K562 (cell line): ENCODE measurements at regions not wholly inside any gene's neighbourhood (a gene's known extent, or its start where the extent isn't known, plus 50 kb on each side); places are given as distances from the start of the nearest gene placed in this dataset.

Experiments
- ATAC-seq: fragments of 200-7000 bp; cut with Tn5 transposase; 3 replicates; pipeline ENCODE4 v1.9.1; 2020; ENCODE audit warnings: moderate library complexity
- BruUV-seq: library from RNA; stranded (reverse); fragments of 400-500 nt; replicated peaks from 2 replicates; lab custom pipeline; 2021; lab: Mats Ljungman, UMichigan
- CTCF ChIA-PET: fragments of 300-600 bp; formaldehyde crosslinking; extraction: SDS; loops from one replicate; lab custom pipeline; 2021; ENCODE audit warnings: low intra/inter-chr PET ratio; lab: Yijun Ruan, JAX
- POLR2A ChIA-PET: fragments of 300-600, 350-650 bp; sonication (Branson Sonifier 250); formaldehyde crosslinking; extraction: SDS; loops from one replicate; lab custom pipeline; 2021; ENCODE audit warnings: antibody characterized with exemption, inconsistent platforms; lab: Yijun Ruan, JAX
- DNase-seq, 4 experiments: peaks; one replicate each; pipeline versions ENCODE4 v3.0.0 to v3.0.0-alpha.2; 2011 to 2018; ENCODE audit warnings: low spot score in 3 of 4, mixed read lengths in 3 of 4; ENCODE audit errors: extremely low read depth in 1 of 4
- FAIRE-seq: peaks from 2 replicates; lab custom pipeline; 2011; peaks lifted over from hg19 to GRCh38; lab: Jason Lieb, UNC
- H2AFZ ChIP-seq: 2 replicates; pipeline ENCODE4 v1.6.0; 2011; ENCODE audit warnings: low read depth, low read length, control low read depth, inconsistent platforms
- H3K27ac ChIP-seq: fragments of 200-600 bp; 3 replicates; pipeline ENCODE4 v1.8.0; 2011; ENCODE audit warnings: low read depth, mild to moderate bottlenecking, control low read depth, inconsistent platforms, low read length, moderate library complexity, mixed read lengths; ENCODE audit errors: extremely low read depth
- H3K27me3 ChIP-seq, 2 experiments: fragments of 300-600 bp in 1 of 2; 2 replicates in 1 of 2; 3 replicates in 1 of 2; pipeline versions ENCODE4 v1.6.0 to v1.8.0; 2011; ENCODE audit warnings: inconsistent platforms in 2 of 2, low read length in 2 of 2, mild to moderate bottlenecking in 1 of 2, mixed read lengths in 1 of 2, moderate library complexity in 1 of 2; ENCODE audit not compliant: control insufficient read depth in 2 of 2, insufficient read depth in 2 of 2
- H3K36me3 ChIP-seq: fragments of 300-600 bp; 3 replicates; pipeline ENCODE4 v1.8.0; 2011; ENCODE audit warnings: mild to moderate bottlenecking, low read length, inconsistent platforms; ENCODE audit not compliant: control insufficient read depth, insufficient read depth
- H3K4me1 ChIP-seq, 2 experiments: fragments of 200-600 bp in 1 of 2; replicated peaks in 1 of 2; 2 replicates in 1 of 2; 3 replicates in 1 of 2; pipeline versions ENCODE4 v1.5.1 to v1.8.0; 2011; ENCODE audit warnings: inconsistent platforms in 2 of 2, low read length in 2 of 2, mild to moderate bottlenecking in 1 of 2, mixed read lengths in 1 of 2, moderate library complexity in 1 of 2; ENCODE audit not compliant: control insufficient read depth in 2 of 2, insufficient read depth in 2 of 2
- H3K4me2 ChIP-seq: 2 replicates; pipeline ENCODE4 v1.6.1; 2011; ENCODE audit warnings: low read length, control low read depth, inconsistent platforms, mixed read lengths; ENCODE audit not compliant: insufficient read depth
- H3K4me3 ChIP-seq: fragments of 200-600 bp; sonication (generic), shearing (Covaris generic); 2 replicates; pipeline ENCODE4 v1.5.1; 2016; ENCODE audit warnings: control low read depth, inconsistent platforms
- H3K79me2 ChIP-seq: fragments of 200-600 bp; 3 replicates; pipeline ENCODE4 v1.8.0; 2011; ENCODE audit warnings: low read length, inconsistent platforms; ENCODE audit not compliant: control insufficient read depth, insufficient read depth
- H3K9ac ChIP-seq, 2 experiments: 2 replicates each; pipeline versions ENCODE4 v1.6.0 to v1.6.1; 2011; ENCODE audit warnings: low read depth in 2 of 2, low read length in 2 of 2, control low read depth in 1 of 2, inconsistent platforms in 1 of 2, mild to moderate bottlenecking in 1 of 2, mixed read lengths in 1 of 2; ENCODE audit not compliant: insufficient read depth in 1 of 2
- H3K9me1 ChIP-seq: one replicate; pipeline ENCODE4 v1.6.0; 2011; ENCODE audit warnings: inconsistent platforms, mild to moderate bottlenecking, low read length, moderate library complexity; ENCODE audit not compliant: control insufficient read depth, insufficient read depth
- H3K9me3 ChIP-seq: replicated peaks from 2 replicates; pipeline ENCODE4 v1.5.1; 2011; ENCODE audit warnings: low read depth, low read length, inconsistent platforms; ENCODE audit not compliant: control insufficient read depth, insufficient read depth
- H4K20me1 ChIP-seq: replicated peaks from 2 replicates; pipeline ENCODE4 v1.6.1; 2011; ENCODE audit warnings: low read length, inconsistent platforms, mixed read lengths; ENCODE audit not compliant: control insufficient read depth, insufficient read depth
- ATF1 ChIP-seq, 2 experiments: fragments of 450-650 bp in 1 of 2; IDR thresholded peaks; 2 replicates each; pipeline ENCODE4 v1.6.1; 2016; ENCODE audit warnings: missing compliant biosample characterization in 1 of 2, missing genetic modification characterization in 1 of 2
- CBX8 ChIP-seq: fragments of 200-600 bp; sonication (generic); IDR thresholded peaks from 2 replicates; pipeline ENCODE4 v1.6.1; 2012; ENCODE audit warnings: borderline replicate concordance, mixed run types, low read depth, mild to moderate bottlenecking, moderate library complexity, mixed read lengths, low read length, control low read depth, inconsistent platforms; ENCODE audit not compliant: poor library complexity, severe bottlenecking; ENCODE audit errors: extremely low read depth
- CHCHD3 ChIP-seq: fragments of 250-450 bp; sonication (Bioruptor Pico); IDR thresholded peaks from 2 replicates; pipeline ENCODE4 v2.1.2; 2022; ENCODE audit warnings: mild to moderate bottlenecking
- E2F5 ChIP-seq: sonication (generic); formaldehyde crosslinking; IDR thresholded peaks from 2 replicates; pipeline ENCODE4 v1.8.0; 2022; ENCODE audit warnings: mild to moderate bottlenecking, missing genetic modification reagents
- NCOA4 ChIP-seq: fragments of 450-650 bp; IDR thresholded peaks from 2 replicates; pipeline ENCODE4 v1.6.1; 2018; ENCODE audit warnings: mild to moderate bottlenecking; ENCODE audit not compliant: partially characterized antibody
- NFIC ChIP-seq: fragments of 450-650 bp; IDR thresholded peaks from 2 replicates; pipeline ENCODE4 v1.6.1; 2017; ENCODE audit warnings: mild to moderate bottlenecking, inconsistent platforms
- PHF20 ChIP-seq: fragments of 450-650 bp; IDR thresholded peaks from 2 replicates; pipeline ENCODE4 v1.6.1; 2018; ENCODE audit not compliant: partially characterized antibody
- PML ChIP-seq: IDR thresholded peaks from 2 replicates; pipeline ENCODE4 v1.6.1; 2012; ENCODE audit warnings: low read length, inconsistent platforms
- PPARD ChIP-seq: fragments of 250-450 bp; sonication (Bioruptor Pico); IDR thresholded peaks from 2 replicates; pipeline ENCODE4 v1.8.0; 2022; ENCODE audit warnings: inconsistent platforms, mild to moderate bottlenecking, moderate library complexity
- PTTG1 ChIP-seq: fragments of 450-650 bp; IDR thresholded peaks from 2 replicates; pipeline ENCODE4 v1.6.1; 2016; ENCODE audit warnings: low read depth, mild to moderate bottlenecking, missing genetic modification characterization, missing compliant biosample characterization
- SRSF1 ChIP-seq: fragments of 200-400 bp; formaldehyde crosslinking; IDR thresholded peaks from 2 replicates; pipeline ENCODE4 v1.6.1; 2017; ENCODE audit warnings: mild to moderate bottlenecking, low read depth, low read length, moderate library complexity
- ZKSCAN8 ChIP-seq: fragments of 200-800 bp; sonication (Bioruptor generic); IDR thresholded peaks from 2 replicates; pipeline ENCODE4 v1.6.1; 2016; ENCODE audit warnings: missing genetic modification characterization, missing compliant biosample characterization
- ZNF217 ChIP-seq: sonication (generic); formaldehyde crosslinking; IDR thresholded peaks from 2 replicates; pipeline ENCODE4 v1.8.0; 2022; ENCODE audit warnings: mild to moderate bottlenecking, missing genetic modification reagents
- ZNF586 ChIP-seq: fragments of 450-650 bp; formaldehyde crosslinking; conservative IDR thresholded peaks from 2 replicates; pipeline ENCODE4 v1.4.0; 2020; ENCODE audit warnings: mild to moderate bottlenecking, moderate library complexity
- ZNF740 ChIP-seq, 3 experiments: fragments of 200-800 bp in 1 of 3; sonication (Bioruptor generic) in 1 of 3; sonication (generic) in 1 of 3; formaldehyde crosslinking in 1 of 3; IDR thresholded peaks; 2 replicates each; pipeline versions ENCODE4 v1.6.1 to v1.8.0; 2016 to 2022; ENCODE audit warnings: mild to moderate bottlenecking in 2 of 3, missing compliant biosample characterization in 2 of 3, missing genetic modification characterization in 2 of 3, missing genetic modification reagents in 1 of 3
- WGBS: fragments of 100-300 bp; shearing (Covaris generic); methylation state at CpG from one replicate; pipeline ENCODE4 v1.1.6; 2016; ENCODE audit warnings: low coverage, mixed read lengths; ENCODE audit not compliant: insufficient coverage; ENCODE audit errors: missing lambda C conversion rate; 5-methylcytosine and 5-hydroxymethylcytosine counted together
- in situ Hi-C: fragments of 300-500 bp; cut with MboI; formaldehyde crosslinking; loops from 4 replicates; pipeline ENCODE4 v1.15.0; 2018; ENCODE audit warnings: inconsistent platforms, mixed read lengths
- intact Hi-C: fragments of 100-400 bp; cut with micrococcal nuclease; formaldehyde crosslinking; loops from 2 replicates; pipeline ENCODE4 v1.14.2; 2022

GRCh38 chr13:54901316-54901715 is 1872.7 kb downstream of the OLFM4 start:
- no peak for DNase-seq
- ChIA-PET CTCF (interaction anchor here (0.6 kb wide), 1 partner anchor 715 kb away, joined by 3 read pairs; no protein-coding TSS in a partner anchor), POLR2A (no interaction called here)
- in situ Hi-C loops: no loop called here
- H2AFZ ChIP-seq: no peak overlapping the region
- no peaks in the 10 kb centered on the region for H3K27me3 ChIP-seq
- no peak overlapping the region for H3K9ac ChIP-seq
- H3K36me3 ChIP-seq: no peaks in the 10 kb centered on the region
- no peaks in the 10 kb centered on the region for H3K9me1 ChIP-seq
- no TSS peak for BruUV-seq
- FAIRE-seq: no peak
- no peak overlapping the region for H3K27ac ChIP-seq
- no peaks in the 10 kb centered on the region for H4K20me1 ChIP-seq
- WGBS: 0% methylated on average over 1 of the region's 1 CpG
- intact Hi-C loops: no loop called here
- ATAC-seq: no peak
- no peak overlapping the region for H3K4me2 ChIP-seq
- H3K4me3 ChIP-seq: no peak overlapping the region
- no peaks in the 10 kb centered on the region for H3K9me3 ChIP-seq
- no peaks in the 10 kb centered on the region for H3K79me2 ChIP-seq
- no peak for TF ChIP-seq ZKSCAN8
- no peaks in the 10 kb centered on the region for H3K4me1 ChIP-seq

GRCh38 chr13:54912367-54912766 is 1883.8 kb downstream of the OLFM4 start:
- Histone ChIP-seq H3K4me1 (no peaks in the 10 kb centered on the region), H3K9ac (no peak overlapping the region), H2AFZ (no peak overlapping the region), H3K4me3 (no peak overlapping the region), H3K27ac (no peak overlapping the region), H3K36me3 (no peaks in the 10 kb centered on the region), H3K79me2 (no peaks in the 10 kb centered on the region), H3K9me3 (no peaks in the 10 kb centered on the region), H3K27me3 (no peaks in the 10 kb centered on the region), H3K9me1 (no peaks in the 10 kb centered on the region), H3K4me2 (no peak overlapping the region), H4K20me1 (no peaks in the 10 kb centered on the region)
- intact Hi-C loops: no loop called here
- no peak for FAIRE-seq
- no peak for DNase-seq
- 0% methylated on average over 3 of the region's 3 CpGs for WGBS
- ATAC-seq: no peak
- no TSS peak for BruUV-seq
- in situ Hi-C loops: no loop called here
- ChIA-PET POLR2A (no interaction called here), CTCF (no interaction called here)
- TF ChIP-seq NCOA4: no peak
- no peak for TF ChIP-seq ZNF740 (CRISPR knock-in tag; IDR thresholded peaks at IDR 0.05)
- TF ChIP-seq ZNF740 (tag; IDR thresholded peaks at IDR 0.05): no peak
- TF ChIP-seq ZNF217 (CRISPR knock-in tag): no peak
- TF ChIP-seq PML: no peak
- TF ChIP-seq PPARD (CRISPR knock-in tag): no peak
- no peak for TF ChIP-seq CBX8
- TF ChIP-seq PHF20: no peak
- TF ChIP-seq E2F5 (CRISPR knock-in tag): no peak
- no peak for TF ChIP-seq SRSF1
- no peak for TF ChIP-seq ZNF586 (CRISPR knock-in tag)
- no peak for TF ChIP-seq NFIC
- no peak for TF ChIP-seq CHCHD3 (CRISPR knock-in tag)
- no peak for TF ChIP-seq ATF1 (CRISPR knock-in tag; IDR thresholded peaks at IDR 0.05)
- TF ChIP-seq ATF1 (tag; IDR thresholded peaks at IDR 0.05): no peak
- TF ChIP-seq PTTG1: no peak
